ENCODE measurements at regions not wholly inside any gene's neighbourhood (a gene's known extent, or its start where the extent isn't known, plus 50 kb on each side); places are given as distances from the start of the nearest gene placed in this dataset.

GRCh38 chr2:16207611-16208010, 267.3 kb downstream of the MYCN start:
- TF ChIP-seq, protein P1, sequence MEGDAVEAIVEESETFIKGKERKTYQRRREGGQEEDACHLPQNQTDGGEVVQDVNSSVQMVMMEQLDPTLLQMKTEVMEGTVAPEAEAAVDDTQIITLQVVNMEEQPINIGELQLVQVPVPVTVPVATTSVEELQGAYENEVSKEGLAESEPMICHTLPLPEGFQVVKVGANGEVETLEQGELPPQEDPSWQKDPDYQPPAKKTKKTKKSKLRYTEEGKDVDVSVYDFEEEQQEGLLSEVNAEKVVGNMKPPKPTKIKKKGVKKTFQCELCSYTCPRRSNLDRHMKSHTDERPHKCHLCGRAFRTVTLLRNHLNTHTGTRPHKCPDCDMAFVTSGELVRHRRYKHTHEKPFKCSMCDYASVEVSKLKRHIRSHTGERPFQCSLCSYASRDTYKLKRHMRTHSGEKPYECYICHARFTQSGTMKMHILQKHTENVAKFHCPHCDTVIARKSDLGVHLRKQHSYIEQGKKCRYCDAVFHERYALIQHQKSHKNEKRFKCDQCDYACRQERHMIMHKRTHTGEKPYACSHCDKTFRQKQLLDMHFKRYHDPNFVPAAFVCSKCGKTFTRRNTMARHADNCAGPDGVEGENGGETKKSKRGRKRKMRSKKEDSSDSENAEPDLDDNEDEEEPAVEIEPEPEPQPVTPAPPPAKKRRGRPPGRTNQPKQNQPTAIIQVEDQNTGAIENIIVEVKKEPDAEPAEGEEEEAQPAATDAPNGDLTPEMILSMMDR (IDR thresholded peaks at IDR 0.05): no peak
- TF ChIP-seq POLR2A (IDR thresholded peaks at IDR 0.05): no peak
